ENCODE measurements at regions not wholly inside any gene's neighbourhood (a gene's known extent, or its start where the extent isn't known, plus 50 kb on each side); places are given as distances from the start of the nearest gene placed in this dataset.

DNA sequence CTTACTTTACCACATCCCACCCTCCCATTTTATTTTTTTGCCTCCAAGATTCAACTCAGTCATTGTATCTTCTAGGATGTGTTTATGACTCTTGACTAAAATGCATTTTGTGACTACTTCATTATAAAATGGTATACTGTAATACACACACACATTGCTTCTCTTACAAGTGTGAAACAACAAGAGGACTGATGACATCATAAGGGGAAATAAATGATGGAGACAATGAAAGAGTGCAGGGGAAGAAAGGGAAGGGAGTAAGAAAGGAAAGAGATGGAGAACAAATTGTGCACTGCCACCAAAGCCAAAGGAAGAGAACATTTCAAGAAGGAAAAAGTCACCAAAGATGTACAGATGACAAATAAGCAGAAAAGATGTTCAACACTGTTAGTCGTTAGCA is 102.6 kb downstream of the CD164 start:
- Histone ChIP-seq H3K4me3 (no peak overlapping the region), H3K36me3 (no peaks in the 10 kb centered on the region), H3K4me1 (no peaks in the 10 kb centered on the region), H3K27me3 (no peaks in the 10 kb centered on the region), H3K9me3 (no peaks in the 10 kb centered on the region), H3K27ac (no peak overlapping the region)
- no peak for ATAC-seq
- TF ChIP-seq, protein P1, sequence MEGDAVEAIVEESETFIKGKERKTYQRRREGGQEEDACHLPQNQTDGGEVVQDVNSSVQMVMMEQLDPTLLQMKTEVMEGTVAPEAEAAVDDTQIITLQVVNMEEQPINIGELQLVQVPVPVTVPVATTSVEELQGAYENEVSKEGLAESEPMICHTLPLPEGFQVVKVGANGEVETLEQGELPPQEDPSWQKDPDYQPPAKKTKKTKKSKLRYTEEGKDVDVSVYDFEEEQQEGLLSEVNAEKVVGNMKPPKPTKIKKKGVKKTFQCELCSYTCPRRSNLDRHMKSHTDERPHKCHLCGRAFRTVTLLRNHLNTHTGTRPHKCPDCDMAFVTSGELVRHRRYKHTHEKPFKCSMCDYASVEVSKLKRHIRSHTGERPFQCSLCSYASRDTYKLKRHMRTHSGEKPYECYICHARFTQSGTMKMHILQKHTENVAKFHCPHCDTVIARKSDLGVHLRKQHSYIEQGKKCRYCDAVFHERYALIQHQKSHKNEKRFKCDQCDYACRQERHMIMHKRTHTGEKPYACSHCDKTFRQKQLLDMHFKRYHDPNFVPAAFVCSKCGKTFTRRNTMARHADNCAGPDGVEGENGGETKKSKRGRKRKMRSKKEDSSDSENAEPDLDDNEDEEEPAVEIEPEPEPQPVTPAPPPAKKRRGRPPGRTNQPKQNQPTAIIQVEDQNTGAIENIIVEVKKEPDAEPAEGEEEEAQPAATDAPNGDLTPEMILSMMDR (IDR thresholded peaks at IDR 0.05), result no peak
- 73 to 92% methylated on average over 1 of the region's 1 CpG for WGBS, 2 donors (ENCODE audit: low coverage in 1 of 2)

DNA sequence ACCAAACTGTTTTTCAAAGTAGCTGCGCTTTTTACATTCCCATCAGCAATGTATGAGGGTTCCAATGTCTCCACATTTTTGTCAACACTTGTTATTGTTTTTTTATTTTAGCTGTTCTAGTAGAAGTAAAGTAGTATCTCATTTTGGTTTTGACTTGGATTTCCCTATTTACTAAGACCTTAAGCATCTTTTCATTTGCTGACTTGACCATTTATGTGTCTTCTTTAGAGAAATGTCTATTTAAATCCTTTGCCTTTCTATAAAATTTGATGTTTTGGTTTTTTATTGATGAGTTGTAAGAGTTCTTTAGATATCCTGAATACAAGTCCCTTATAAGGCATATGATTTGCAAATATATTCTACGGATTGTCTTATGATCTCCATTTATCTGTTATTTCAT is 110.6 kb downstream of the CD164 start:
- no peak for TF ChIP-seq POLR2AphosphoS5 (IDR thresholded peaks at IDR 0.05)
- Histone ChIP-seq H3K27me3 (no peaks in the 10 kb centered on the region), H3K9me3 (no peaks in the 10 kb centered on the region), H3K4me1 (no peaks in the 10 kb centered on the region), H3K4me3 (no peak overlapping the region), H3K36me3 (no peaks in the 10 kb centered on the region), H3K27ac (no peak overlapping the region)
- WGBS, 2 donors (ENCODE audit: low coverage in 1 of 2), result 52 to 56% methylated on average over 2 of the region's 2 CpGs
- ATAC-seq, result no peak

DNA sequence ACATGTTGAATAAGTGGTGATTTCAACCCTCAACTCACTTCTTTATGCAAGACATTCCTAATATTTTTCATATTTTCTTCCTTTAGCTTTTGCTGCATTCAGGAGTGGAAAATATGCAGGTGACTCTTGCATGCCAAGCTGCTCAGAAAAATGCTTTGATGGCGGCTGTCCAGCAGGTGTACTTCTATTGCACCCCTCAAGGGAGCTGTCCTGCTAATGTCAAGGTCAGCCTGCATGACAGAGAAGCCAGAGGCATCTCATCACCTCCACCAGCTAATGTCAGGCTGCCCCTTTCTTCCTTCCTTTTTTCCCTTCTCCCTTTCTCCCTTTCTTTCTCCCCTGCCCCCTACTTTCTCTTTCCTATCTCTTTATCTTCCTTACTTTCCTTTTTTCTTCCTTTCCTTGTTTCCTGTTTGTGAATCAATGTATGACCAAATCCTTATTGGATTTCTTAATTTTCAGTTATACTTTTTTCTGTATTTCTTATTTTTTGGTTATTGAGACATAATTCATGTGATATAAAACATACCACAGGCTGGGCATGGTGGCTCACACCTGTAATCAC is 112.2 kb downstream of the CD164 start:
- H3K4me1 ChIP-seq, result no peaks in the 10 kb centered on the region
- WGBS, 2 donors (ENCODE audit: low coverage in 1 of 2), result 69 to 82% methylated on average over 1 of the region's 1 CpG
- TF ChIP-seq POLR2A (IDR thresholded peaks at IDR 0.05) (no peak), POLR2AphosphoS5 (IDR thresholded peaks at IDR 0.05) (no peak), EP300 (IDR thresholded peaks at IDR 0.05) (no peak)
- TF ChIP-seq, protein P1 (IDR thresholded peaks at IDR 0.05), result no peak
- no peak for ATAC-seq
- no peak overlapping the region for H3K27ac ChIP-seq
- no peaks in the 10 kb centered on the region for H3K27me3 ChIP-seq
- H3K4me3 ChIP-seq, result no peak overlapping the region
- H3K36me3 ChIP-seq, result no peaks in the 10 kb centered on the region
- no peaks in the 10 kb centered on the region for H3K9me3 ChIP-seq

DNA sequence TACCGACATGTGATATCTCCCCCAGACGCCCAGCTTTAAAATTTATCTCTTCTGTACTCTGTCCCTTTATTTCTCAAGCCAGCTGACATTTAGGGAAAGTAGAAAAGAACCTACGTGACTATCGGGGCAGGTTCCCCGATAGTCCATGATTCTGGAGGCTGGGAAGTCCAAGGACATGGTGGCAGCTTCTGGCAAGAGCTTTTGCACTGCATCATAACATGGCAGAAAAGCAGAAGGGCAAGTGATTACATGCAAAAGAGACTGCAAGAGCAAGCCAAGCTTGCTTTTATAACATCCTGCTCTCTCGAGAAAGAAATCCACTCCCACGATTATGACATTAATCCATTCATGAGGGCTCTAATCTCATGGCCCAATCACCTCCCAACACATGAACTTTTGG is 113.2 kb downstream of the CD164 start:
- TF ChIP-seq EP300 (IDR thresholded peaks at IDR 0.05) (no peak), POLR2A (IDR thresholded peaks at IDR 0.05) (no peak), POLR2AphosphoS5 (IDR thresholded peaks at IDR 0.05) (no peak)
- TF ChIP-seq, protein P1 (IDR thresholded peaks at IDR 0.05), result no peak
- no peaks in the 10 kb centered on the region for H3K9me3 ChIP-seq
- 88 to 94% methylated on average over 2 to 7 of the region's 7 CpGs for WGBS, 2 donors (ENCODE audit: low coverage in 1 of 2)
- H3K27me3 ChIP-seq, result no peaks in the 10 kb centered on the region
- H3K27ac ChIP-seq, result no peak overlapping the region
- no peak overlapping the region for H3K4me3 ChIP-seq
- H3K4me1 ChIP-seq, result no peaks in the 10 kb centered on the region
- ATAC-seq, result no peak
- no peaks in the 10 kb centered on the region for H3K36me3 ChIP-seq

DNA sequence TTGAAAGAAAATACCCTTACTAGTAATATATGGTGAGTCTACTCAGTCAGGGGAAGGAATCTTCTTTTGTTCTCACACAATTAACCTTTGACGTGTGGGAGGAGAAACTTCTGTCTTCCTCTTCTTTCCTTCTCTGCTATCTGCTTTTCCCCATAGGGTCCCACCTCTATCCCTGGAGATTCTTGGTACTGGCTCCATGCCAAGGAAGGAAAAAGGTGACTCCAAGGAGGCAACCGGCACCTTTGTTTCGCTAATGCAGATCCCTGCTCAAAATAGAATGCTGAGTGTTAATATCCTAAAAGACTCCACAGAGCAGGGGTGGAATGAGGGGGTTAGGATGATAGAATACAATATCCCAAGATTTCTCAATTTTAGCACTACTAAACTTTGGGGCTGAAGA is 116.7 kb downstream of the CD164 start:
- TF ChIP-seq EP300 (IDR thresholded peaks at IDR 0.05), result no peak
- TF ChIP-seq, protein P1 (IDR thresholded peaks at IDR 0.05), result no peak
- no peak for TF ChIP-seq POLR2A (IDR thresholded peaks at IDR 0.05)
- TF ChIP-seq POLR2AphosphoS5 (IDR thresholded peaks at IDR 0.05), result no peak
- Histone ChIP-seq H3K4me1 (peaks cover 0 to 8% (median 0%) of the 10 kb centered on the region in 3 donors), H3K4me3 (no peak overlapping the region), H3K9me3 (no peaks in the 10 kb centered on the region), H3K36me3 (no peaks in the 10 kb centered on the region), H3K27ac (no peak overlapping the region), H3K27me3 (no peaks in the 10 kb centered on the region)
- 63% methylated on average over 1 of the region's 3 CpGs; no CpG with 5 or more reads in 1 of the 2 donors for WGBS, 2 donors (ENCODE audit: low coverage in 1 of 2)
- no peak for ATAC-seq
